ENCODE measurements at regions not wholly inside any gene's neighbourhood (a gene's known extent, or its start where the extent isn't known, plus 50 kb on each side); places are given as distances from the start of the nearest gene placed in this dataset.

GRCh38 chr2:175575346-175576258, 394.1 kb upstream of the ATP5MC3 start (continued):
- no peak for TF ChIP-seq ZNF274 (IDR thresholded peaks at IDR 0.05; ENCODE audit: low read depth, low read length)

- H3K9me2 ChIP-seq (ENCODE audit: insufficient read depth) = no peaks in the 10 kb centered on the region
- POLR2A ChIA-PET = no interaction called here
- BruUV-seq (replicated peaks) = no TSS peak
- no peak overlapping the region for H3K4me3 ChIP-seq (replicated peaks in 1 of 2; ENCODE audit: low read depth in 1 of 2, low read length in 2 of 2)
- no peaks in the 10 kb centered on the region for H3K36me3 ChIP-seq (ENCODE audit: control insufficient read depth in 1 of 2, insufficient read depth in 2 of 2, low read length in 2 of 2)
- H2AFZ ChIP-seq (ENCODE audit: low read depth, low read length, poor library complexity, severe bottlenecking) = no peak overlapping the region
- no peaks in the 10 kb centered on the region for H3K9me3 ChIP-seq (ENCODE audit: control insufficient read depth in 1 of 2, insufficient read depth in 1 of 2, low read depth in 1 of 2, low read length in 2 of 2)
- no peak overlapping the region for H3K4me2 ChIP-seq (ENCODE audit: low read length)
- H3K4me1 ChIP-seq (ENCODE audit: control insufficient read depth in 1 of 2, insufficient read depth in 2 of 2, low read length in 2 of 2) = no peaks in the 10 kb centered on the region
- no peaks in the 10 kb centered on the region for H4K20me1 ChIP-seq (ENCODE audit: insufficient read depth)
- TF ChIP-seq EGR1 (IDR thresholded peaks at IDR 0.05; ENCODE audit: low read depth) (no peak), SRF (IDR thresholded peaks at IDR 0.05; ENCODE audit: low read depth) (no peak), CBX3 (IDR thresholded peaks at IDR 0.05; ENCODE audit: low read depth) (no peak), ELF1 (IDR thresholded peaks at IDR 0.05; ENCODE audit: borderline replicate concordance, low read depth) (no peak), TCF7L2 (IDR thresholded peaks at IDR 0.05; ENCODE audit: borderline replicate concordance, extremely low read depth, insufficient read depth, insufficient read length) (no peak), EZH2 (IDR thresholded peaks at IDR 0.05) (no peak), FOSL1 (IDR thresholded peaks at IDR 0.05; ENCODE audit: low read depth) (no peak), ZFX (IDR thresholded peaks at IDR 0.05) (no peak), POLR2A (IDR thresholded peaks at IDR 0.05; ENCODE audit: borderline replicate concordance, extremely low read depth, insufficient read depth, insufficient read length) (no peak), SP1 (IDR thresholded peaks at IDR 0.05; ENCODE audit: low read depth) (no peak), CTCF (IDR thresholded peaks at IDR 0.05 in 2 of 3, conservative IDR thresholded peaks at IDR 0.05 in 1 of 3; ENCODE audit: borderline replicate concordance in 1 of 3, insufficient read depth in 1 of 3, low read depth in 2 of 3, low read length in 2 of 3) (no peak), SIN3A (IDR thresholded peaks at IDR 0.05; ENCODE audit: low read depth) (no peak), REST (IDR thresholded peaks at IDR 0.05; ENCODE audit: low read depth) (no peak)
- no peak overlapping the region for H3K27ac ChIP-seq (ENCODE audit: low read depth, low read length)
- RAD21 ChIA-PET (ENCODE audit: low non-redundant PET in 1 of 2, low total read pairs in 2 of 2, uncharacterized antibody in 2 of 2, unreplicated experiment in 2 of 2) = no interaction called here
- CTCF ChIA-PET = no interaction called here
- no peak for ATAC-seq
- intact Hi-C loops (cut with micrococcal nuclease) = no loop called here
- H3K79me2 ChIP-seq (ENCODE audit: insufficient read depth, low read length) = no peaks in the 10 kb centered on the region
- DNase-seq (ENCODE audit: low read depth, low spot score) = no peak
- H3K9ac ChIP-seq (ENCODE audit: low read length) = no peak overlapping the region
- no peaks in the 10 kb centered on the region for H3K27me3 ChIP-seq (ENCODE audit: insufficient read depth, low read length)
These were observed 392.6 kb upstream of the ATP5MC3 start for GRCh38 chr2:175574069-175574468.
